PFSK-1 (cell line): ENCODE measurements at regions not wholly inside any gene's neighbourhood (a gene's known extent, or its start where the extent isn't known, plus 50 kb on each side); places are given as distances from the start of the nearest gene placed in this dataset.

Experiments
- FOXP2 ChIP-seq: optimal IDR thresholded peaks from 2 replicates; pipeline ENCODE3; 2011; ENCODE audit warnings: borderline replicate concordance, control low read depth, inconsistent platforms; ENCODE audit not compliant: insufficient read depth; ENCODE audit errors: extremely low read length, extremely low read depth
- POLR2AphosphoS5 ChIP-seq: IDR thresholded peaks from 2 replicates; pipeline ENCODE4 v1.6.1; 2012; ENCODE audit warnings: low read depth, mild to moderate bottlenecking, control low read depth, low read length, moderate library complexity
- SIN3A ChIP-seq: IDR thresholded peaks from 2 replicates; pipeline ENCODE4 v1.6.1; 2012; ENCODE audit warnings: mild to moderate bottlenecking, low read length, moderate library complexity, borderline replicate concordance; ENCODE audit not compliant: insufficient read depth
- TAF1 ChIP-seq: IDR thresholded peaks from 2 replicates; pipeline ENCODE4 v1.6.1; 2012; ENCODE audit warnings: low read length, control low read depth, borderline replicate concordance; ENCODE audit not compliant: insufficient read depth
- TF ChIP-seq, protein P1 (sequence below), 2 experiments: IDR thresholded peaks; 2 replicates each; pipeline versions ENCODE4 v1.6.1 to v1.8.0; 2011 to 2012; ENCODE audit warnings: low read depth in 2 of 2, low read length in 2 of 2, control low read depth in 1 of 2, inconsistent platforms in 1 of 2, mild to moderate bottlenecking in 1 of 2, moderate library complexity in 1 of 2; ENCODE audit not compliant: insufficient read depth in 1 of 2

DNA sequence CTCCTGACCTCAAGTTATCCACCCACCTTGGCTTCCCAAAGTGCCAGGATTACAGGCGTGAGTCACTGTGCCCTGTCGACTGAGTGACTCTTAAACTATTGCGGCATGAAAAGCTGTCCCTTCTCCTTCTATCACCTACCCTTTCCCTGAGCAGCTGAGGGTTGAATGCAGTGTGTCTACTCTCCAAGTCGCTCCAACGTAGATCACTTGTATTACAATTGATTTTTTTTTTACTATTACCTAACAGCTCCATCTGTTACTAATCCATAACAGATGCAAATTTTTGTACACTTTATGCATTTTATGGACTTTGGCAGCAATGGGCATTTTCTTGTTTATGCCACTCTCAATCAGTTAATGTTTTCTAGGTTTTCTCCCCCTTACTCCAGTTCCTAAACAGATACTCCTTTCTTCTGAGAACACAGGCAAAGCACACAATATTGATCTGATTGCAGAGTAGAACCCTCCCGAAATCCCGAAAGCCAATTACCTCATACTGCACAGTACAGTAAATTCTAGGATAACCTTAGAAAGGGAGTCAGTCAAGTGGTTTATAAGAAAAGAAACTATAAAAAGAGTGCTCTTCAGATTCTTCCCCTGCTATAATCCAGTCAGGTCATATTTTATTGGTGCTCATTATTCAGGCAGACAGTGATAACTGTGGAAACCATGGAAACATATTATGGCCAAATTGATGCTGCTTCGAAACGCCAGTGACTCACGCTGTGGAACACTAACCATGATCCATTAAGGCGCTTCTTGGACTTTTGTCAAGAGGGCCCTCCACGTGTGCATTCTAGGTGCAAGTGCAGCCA is 273.0 kb downstream of the ADGB start:
- no peak for TF ChIP-seq TAF1
- no peak for TF ChIP-seq SIN3A
- no peak for TF ChIP-seq POLR2AphosphoS5

DNA sequence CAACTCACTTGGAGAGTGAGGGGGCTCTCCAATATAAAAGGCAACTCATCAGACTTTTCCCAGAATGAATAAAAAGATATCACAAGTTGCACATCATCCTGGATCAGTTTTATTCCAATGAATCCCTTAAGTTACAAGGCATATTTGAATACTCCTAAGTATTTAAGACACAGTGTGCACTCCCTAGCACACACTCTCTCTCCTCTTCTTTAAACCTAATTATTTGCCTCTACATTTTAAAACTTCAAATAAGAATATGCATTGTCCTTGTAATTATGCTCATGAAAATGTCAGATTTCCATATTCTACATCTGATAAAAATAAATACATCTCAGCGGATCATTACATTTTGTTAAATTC is 273.6 kb downstream of the ADGB start:
- TF ChIP-seq SIN3A (no peak), TAF1 (no peak), POLR2AphosphoS5 (no peak), FOXP2 (no peak)
- TF ChIP-seq, protein P1, sequence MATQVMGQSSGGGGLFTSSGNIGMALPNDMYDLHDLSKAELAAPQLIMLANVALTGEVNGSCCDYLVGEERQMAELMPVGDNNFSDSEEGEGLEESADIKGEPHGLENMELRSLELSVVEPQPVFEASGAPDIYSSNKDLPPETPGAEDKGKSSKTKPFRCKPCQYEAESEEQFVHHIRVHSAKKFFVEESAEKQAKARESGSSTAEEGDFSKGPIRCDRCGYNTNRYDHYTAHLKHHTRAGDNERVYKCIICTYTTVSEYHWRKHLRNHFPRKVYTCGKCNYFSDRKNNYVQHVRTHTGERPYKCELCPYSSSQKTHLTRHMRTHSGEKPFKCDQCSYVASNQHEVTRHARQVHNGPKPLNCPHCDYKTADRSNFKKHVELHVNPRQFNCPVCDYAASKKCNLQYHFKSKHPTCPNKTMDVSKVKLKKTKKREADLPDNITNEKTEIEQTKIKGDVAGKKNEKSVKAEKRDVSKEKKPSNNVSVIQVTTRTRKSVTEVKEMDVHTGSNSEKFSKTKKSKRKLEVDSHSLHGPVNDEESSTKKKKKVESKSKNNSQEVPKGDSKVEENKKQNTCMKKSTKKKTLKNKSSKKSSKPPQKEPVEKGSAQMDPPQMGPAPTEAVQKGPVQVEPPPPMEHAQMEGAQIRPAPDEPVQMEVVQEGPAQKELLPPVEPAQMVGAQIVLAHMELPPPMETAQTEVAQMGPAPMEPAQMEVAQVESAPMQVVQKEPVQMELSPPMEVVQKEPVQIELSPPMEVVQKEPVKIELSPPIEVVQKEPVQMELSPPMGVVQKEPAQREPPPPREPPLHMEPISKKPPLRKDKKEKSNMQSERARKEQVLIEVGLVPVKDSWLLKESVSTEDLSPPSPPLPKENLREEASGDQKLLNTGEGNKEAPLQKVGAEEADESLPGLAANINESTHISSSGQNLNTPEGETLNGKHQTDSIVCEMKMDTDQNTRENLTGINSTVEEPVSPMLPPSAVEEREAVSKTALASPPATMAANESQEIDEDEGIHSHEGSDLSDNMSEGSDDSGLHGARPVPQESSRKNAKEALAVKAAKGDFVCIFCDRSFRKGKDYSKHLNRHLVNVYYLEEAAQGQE (IDR thresholded peaks at IDR 0.05; ENCODE audit: insufficient read depth in 1 of 2, low read depth in 2 of 2, low read length in 2 of 2): no peak

DNA sequence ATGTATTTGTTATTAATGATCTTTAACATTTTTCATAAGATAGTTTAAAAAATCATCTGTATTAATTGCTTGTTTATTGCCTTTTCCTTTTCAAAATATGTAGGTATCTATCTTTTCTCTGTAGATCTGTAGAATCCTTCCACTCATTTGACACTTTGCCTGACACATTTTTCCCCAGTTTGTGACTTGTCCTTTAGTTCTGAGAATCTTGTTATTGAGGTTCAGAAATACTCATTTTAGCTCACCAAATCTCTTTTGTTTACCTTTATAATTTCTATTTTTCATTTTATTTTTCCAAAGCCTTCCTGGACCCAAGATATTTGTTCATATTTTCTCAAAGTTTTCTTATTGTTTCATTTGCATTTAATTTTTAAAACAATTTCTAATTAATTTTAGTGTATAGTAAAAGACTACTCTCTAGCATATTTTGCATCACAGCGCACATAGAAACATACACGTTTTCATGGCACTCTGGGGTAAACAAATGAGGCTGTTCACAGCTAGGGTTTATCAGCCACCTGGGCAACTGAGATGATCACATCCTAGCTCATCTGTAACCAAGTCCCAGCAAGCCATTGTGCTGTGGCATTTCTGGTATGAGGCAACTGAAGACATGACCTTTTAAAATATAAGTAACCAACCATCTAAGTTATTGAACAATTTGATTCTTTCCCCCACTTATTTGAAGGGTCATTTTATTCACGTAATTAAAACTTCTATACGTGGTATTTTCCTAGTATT is 275.7 kb downstream of the ADGB start:
- TF ChIP-seq TAF1 (no peak), SIN3A (no peak), FOXP2 (no peak), POLR2AphosphoS5 (no peak)
- TF ChIP-seq, protein P1 (IDR thresholded peaks at IDR 0.05; ENCODE audit: insufficient read depth in 1 of 2, low read depth in 2 of 2, low read length in 2 of 2): no peak

DNA sequence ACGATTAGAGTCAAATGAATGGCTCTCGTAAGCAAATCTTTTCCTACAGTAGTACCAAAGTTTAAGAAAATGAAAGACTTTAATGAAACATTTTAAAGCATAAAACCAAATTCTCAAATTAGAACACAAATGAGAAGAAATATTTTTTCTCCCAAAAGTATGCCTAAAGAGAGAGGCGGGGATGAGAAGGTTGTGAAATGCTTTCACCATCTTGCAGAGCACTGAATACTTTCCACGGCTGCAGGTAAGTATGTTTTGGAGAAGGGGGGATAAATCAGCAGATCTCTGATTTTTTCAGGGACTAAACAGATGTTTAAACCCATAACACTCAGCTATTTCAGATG is 277.1 kb downstream of the ADGB start:
- TF ChIP-seq POLR2AphosphoS5 (no peak), SIN3A (no peak), FOXP2 (no peak), TAF1 (no peak)
- TF ChIP-seq, protein P1 (IDR thresholded peaks at IDR 0.05; ENCODE audit: insufficient read depth in 1 of 2, low read depth in 2 of 2, low read length in 2 of 2): no peak

DNA sequence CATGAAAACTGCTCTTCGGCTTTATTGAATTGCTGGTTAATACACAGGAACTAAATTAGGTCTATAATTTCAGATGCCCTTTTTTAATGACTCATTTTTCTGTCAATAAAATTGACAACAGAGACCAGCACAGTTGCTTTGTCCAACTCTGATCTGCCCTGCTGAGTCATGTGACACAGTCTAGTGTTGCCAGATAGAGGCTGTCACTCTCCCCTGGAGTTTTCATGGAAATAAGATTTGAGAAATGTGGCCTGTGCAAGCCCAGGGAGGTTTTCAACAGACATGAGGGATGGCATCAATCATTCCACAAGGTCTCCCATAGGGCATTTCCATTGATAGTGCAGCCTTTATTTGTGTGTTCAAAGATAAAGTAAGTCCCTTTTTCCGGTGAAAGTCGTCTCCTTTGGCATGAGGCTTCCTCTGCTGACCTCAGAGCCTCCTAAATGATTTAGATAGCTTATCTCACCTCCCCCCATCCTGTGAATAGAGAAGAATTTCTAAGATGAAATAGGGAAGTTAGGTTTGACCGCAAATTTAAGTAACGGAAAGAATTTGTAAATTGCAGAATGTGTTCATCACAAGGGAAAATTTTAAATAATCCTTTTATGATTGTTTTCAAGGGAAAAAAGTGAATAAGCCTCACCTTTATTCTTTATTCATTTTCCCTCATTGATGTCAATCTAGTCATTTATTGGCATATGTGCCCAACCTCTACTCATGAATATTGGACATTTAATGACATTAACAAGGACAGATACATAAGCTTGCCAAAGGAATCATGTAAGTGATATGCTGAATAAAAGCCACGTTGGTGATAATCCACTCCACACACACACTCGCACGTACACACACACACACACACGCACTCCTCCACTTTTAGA is 277.7 kb downstream of the ADGB start:
- TF ChIP-seq, protein P1 (IDR thresholded peaks at IDR 0.05; ENCODE audit: insufficient read depth in 1 of 2, low read depth in 2 of 2, low read length in 2 of 2): no peak
- TF ChIP-seq SIN3A (no peak), TAF1 (no peak), FOXP2 (no peak), POLR2AphosphoS5 (no peak)
